ENCODE measurements at regions not wholly inside any gene's neighbourhood (a gene's known extent, or its start where the extent isn't known, plus 50 kb on each side); places are given as distances from the start of the nearest gene placed in this dataset.

- Histone ChIP-seq H3K4me2 (ENCODE audit: low read length) (no peak overlapping the region), H3K9ac (ENCODE audit: low read depth, low read length) (no peak overlapping the region), H3K36me3 (ENCODE audit: insufficient read depth, low read length) (no peaks in the 10 kb centered on the region), H3K9me3 (replicated peaks; ENCODE audit: low read length) (no peaks in the 10 kb centered on the region), H3K4me1 (ENCODE audit: control insufficient read depth, insufficient read depth, low read length) (no peaks in the 10 kb centered on the region), H3K27me3 (ENCODE audit: control insufficient read depth, insufficient read depth, low read length) (peaks cover 18% of the 10 kb centered on the region), H3K4me3 (ENCODE audit: low read length) (no peak overlapping the region)
Measured at GRCh38 chr17:79244665-79245064, 170.0 kb downstream of the ENGASE start.

DNA sequence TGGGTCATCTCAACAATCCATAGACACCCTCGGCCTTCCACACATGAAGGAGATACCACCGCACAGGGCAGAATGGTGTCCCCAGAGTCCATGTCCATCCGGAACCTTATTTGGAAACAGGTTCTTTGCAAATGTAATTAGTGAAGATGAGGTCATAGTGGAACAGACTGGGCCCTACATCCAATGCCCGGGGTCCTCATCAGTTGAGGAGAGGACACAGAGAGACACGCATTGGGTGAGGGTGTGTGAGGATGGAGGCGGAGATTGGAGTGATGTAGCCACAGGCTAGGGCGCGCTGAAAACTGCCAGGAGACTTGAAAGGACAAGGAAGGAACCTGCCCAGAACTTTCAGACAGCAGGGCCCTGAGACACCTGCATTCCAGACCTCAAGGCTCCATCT lies 169.4 kb downstream of the ENGASE start:
- H3K36me3 ChIP-seq (ENCODE audit: insufficient read depth, low read length): no peaks in the 10 kb centered on the region
- H3K9ac ChIP-seq (ENCODE audit: low read depth, low read length): no peak overlapping the region
- no peaks in the 10 kb centered on the region for H3K9me3 ChIP-seq (replicated peaks; ENCODE audit: low read length)
- no peaks in the 10 kb centered on the region for H3K4me1 ChIP-seq (ENCODE audit: control insufficient read depth, insufficient read depth, low read length)
- H3K4me2 ChIP-seq (ENCODE audit: low read length): no peak overlapping the region
- no peak overlapping the region for H3K4me3 ChIP-seq (ENCODE audit: low read length)
- peaks cover 12% of the 10 kb centered on the region for H3K27me3 ChIP-seq (ENCODE audit: control insufficient read depth, insufficient read depth, low read length)

GRCh38 chr17:79243603-79243990 lies 169.0 kb downstream of the ENGASE start:
- H3K4me1 ChIP-seq (ENCODE audit: control insufficient read depth, insufficient read depth, low read length): no peaks in the 10 kb centered on the region
- H3K36me3 ChIP-seq (ENCODE audit: insufficient read depth, low read length): no peaks in the 10 kb centered on the region
- H3K4me3 ChIP-seq (ENCODE audit: low read length): no peak overlapping the region
- no peaks in the 10 kb centered on the region for H3K9me3 ChIP-seq (replicated peaks; ENCODE audit: low read length)
- peaks cover 14% of the 10 kb centered on the region for H3K27me3 ChIP-seq (ENCODE audit: control insufficient read depth, insufficient read depth, low read length)
- H3K4me2 ChIP-seq (ENCODE audit: low read length): no peak overlapping the region
- H3K9ac ChIP-seq (ENCODE audit: low read depth, low read length): no peak overlapping the region

DNA sequence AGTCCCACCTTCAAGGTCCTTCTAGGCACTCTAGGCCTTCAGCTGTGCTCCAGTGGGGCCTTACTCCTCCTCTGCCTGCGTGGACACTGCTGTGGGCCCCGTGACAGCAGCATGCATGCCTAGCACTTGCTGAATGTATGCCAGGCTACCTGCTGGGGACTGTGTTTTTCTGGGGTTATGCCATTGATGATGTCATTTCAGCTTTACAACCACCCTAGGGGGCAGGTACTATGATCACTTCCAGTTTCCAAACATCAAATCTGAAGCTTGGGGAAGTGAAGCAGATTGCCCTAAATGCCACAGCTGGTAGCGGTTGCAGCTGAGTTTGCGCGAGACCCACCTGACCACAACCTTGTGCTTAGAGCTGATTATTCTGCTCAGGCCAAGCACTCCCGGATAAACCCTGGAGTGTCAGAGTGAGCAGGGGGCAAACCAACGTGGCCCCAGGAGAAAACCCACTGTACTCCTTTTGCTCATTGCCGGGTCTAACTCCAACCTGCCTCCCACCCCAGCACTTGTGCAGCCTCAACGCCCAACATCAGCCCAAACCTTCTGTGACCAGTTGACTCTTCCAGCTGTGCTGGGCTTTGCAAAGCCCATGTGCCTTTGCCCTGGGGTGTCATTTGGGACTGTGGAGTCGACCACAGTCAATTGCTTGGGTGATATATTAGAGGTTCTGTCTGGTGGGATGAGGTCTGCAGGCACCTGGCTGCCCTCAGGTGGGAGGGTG lies 168.4 kb downstream of the ENGASE start:
- H3K4me3 ChIP-seq (ENCODE audit: low read length): no peak overlapping the region
- no peaks in the 10 kb centered on the region for H3K9me3 ChIP-seq (replicated peaks; ENCODE audit: low read length)
- no peaks in the 10 kb centered on the region for H3K36me3 ChIP-seq (ENCODE audit: insufficient read depth, low read length)
- no peaks in the 10 kb centered on the region for H3K4me1 ChIP-seq (ENCODE audit: control insufficient read depth, insufficient read depth, low read length)
- no peak overlapping the region for H3K9ac ChIP-seq (ENCODE audit: low read depth, low read length)
- H3K27me3 ChIP-seq (ENCODE audit: control insufficient read depth, insufficient read depth, low read length): peaks cover 19% of the 10 kb centered on the region
- H3K4me2 ChIP-seq (ENCODE audit: low read length): no peak overlapping the region

- H3K36me3 ChIP-seq (ENCODE audit: insufficient read depth, low read length): no peaks in the 10 kb centered on the region
- no peak overlapping the region for H3K4me2 ChIP-seq (ENCODE audit: low read length)
- H3K4me1 ChIP-seq (ENCODE audit: control insufficient read depth, insufficient read depth, low read length): no peaks in the 10 kb centered on the region
- H3K27me3 ChIP-seq (ENCODE audit: control insufficient read depth, insufficient read depth, low read length): peaks cover 19% of the 10 kb centered on the region
- no peak overlapping the region for H3K9ac ChIP-seq (ENCODE audit: low read depth, low read length)
- no peaks in the 10 kb centered on the region for H3K9me3 ChIP-seq (replicated peaks; ENCODE audit: low read length)
- no peak overlapping the region for H3K4me3 ChIP-seq (ENCODE audit: low read length)
Measured at GRCh38 chr17:79242393-79242792, 167.8 kb downstream of the ENGASE start.

- Histone ChIP-seq H3K9me3 (replicated peaks; ENCODE audit: low read length) (no peaks in the 10 kb centered on the region), H3K4me1 (ENCODE audit: control insufficient read depth, insufficient read depth, low read length) (no peaks in the 10 kb centered on the region), H3K36me3 (ENCODE audit: insufficient read depth, low read length) (no peaks in the 10 kb centered on the region), H3K4me2 (ENCODE audit: low read length) (no peak overlapping the region), H3K27me3 (ENCODE audit: control insufficient read depth, insufficient read depth, low read length) (peaks cover 19% of the 10 kb centered on the region), H3K4me3 (ENCODE audit: low read length) (no peak overlapping the region), H3K9ac (ENCODE audit: low read depth, low read length) (no peak overlapping the region)
Measured at GRCh38 chr17:79241616-79242015, 167.0 kb downstream of the ENGASE start.

GRCh38 chr17:79239205-79239604 lies 164.6 kb downstream of the ENGASE start:
- Histone ChIP-seq H3K4me3 (ENCODE audit: low read length) (no peak overlapping the region), H3K9ac (ENCODE audit: low read depth, low read length) (no peak overlapping the region), H3K9me3 (replicated peaks; ENCODE audit: low read length) (no peaks in the 10 kb centered on the region), H3K4me1 (ENCODE audit: control insufficient read depth, insufficient read depth, low read length) (no peaks in the 10 kb centered on the region), H3K36me3 (ENCODE audit: insufficient read depth, low read length) (no peaks in the 10 kb centered on the region), H3K27me3 (ENCODE audit: control insufficient read depth, insufficient read depth, low read length) (peaks cover 22% of the 10 kb centered on the region), H3K4me2 (ENCODE audit: low read length) (no peak overlapping the region)

GRCh38 chr17:79237448-79238053 lies 162.9 kb downstream of the ENGASE start:
- H3K4me3 ChIP-seq (ENCODE audit: low read length): no peak overlapping the region
- no peaks in the 10 kb centered on the region for H3K36me3 ChIP-seq (ENCODE audit: insufficient read depth, low read length)
- no peaks in the 10 kb centered on the region for H3K9me3 ChIP-seq (replicated peaks; ENCODE audit: low read length)
- H3K27me3 ChIP-seq (ENCODE audit: control insufficient read depth, insufficient read depth, low read length): peaks cover 22% of the 10 kb centered on the region
- H3K4me2 ChIP-seq (ENCODE audit: low read length): no peak overlapping the region
- no peaks in the 10 kb centered on the region for H3K4me1 ChIP-seq (ENCODE audit: control insufficient read depth, insufficient read depth, low read length)
- no peak overlapping the region for H3K9ac ChIP-seq (ENCODE audit: low read depth, low read length)

DNA sequence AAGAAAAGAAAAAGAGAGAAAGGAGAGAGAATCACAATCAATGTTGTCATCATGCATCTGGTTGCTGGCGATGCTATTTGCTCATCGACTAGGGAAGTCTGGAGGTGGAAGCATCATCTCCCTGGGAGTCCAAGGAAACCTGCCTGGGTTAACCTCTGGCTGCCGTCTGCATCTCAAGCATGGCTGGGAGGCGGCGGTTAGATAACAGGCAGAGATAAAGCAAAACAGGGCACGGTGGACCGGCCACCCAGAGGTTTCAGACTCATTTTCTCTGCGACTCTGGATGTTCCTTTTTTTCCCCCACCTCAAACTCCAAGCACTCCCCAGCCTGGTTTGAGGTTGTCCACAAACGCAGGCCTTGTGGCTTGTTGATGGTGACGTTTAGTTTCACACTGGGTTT lies 161.2 kb downstream of the ENGASE start:
- H3K9me3 ChIP-seq (replicated peaks; ENCODE audit: low read length): no peaks in the 10 kb centered on the region
- no peak overlapping the region for H3K4me2 ChIP-seq (ENCODE audit: low read length)
- H3K36me3 ChIP-seq (ENCODE audit: insufficient read depth, low read length): no peaks in the 10 kb centered on the region
- peaks cover 23% of the 10 kb centered on the region for H3K27me3 ChIP-seq (ENCODE audit: control insufficient read depth, insufficient read depth, low read length)
- H3K9ac ChIP-seq (ENCODE audit: low read depth, low read length): no peak overlapping the region
- no peaks in the 10 kb centered on the region for H3K4me1 ChIP-seq (ENCODE audit: control insufficient read depth, insufficient read depth, low read length)
- H3K4me3 ChIP-seq (ENCODE audit: low read length): no peak overlapping the region

DNA sequence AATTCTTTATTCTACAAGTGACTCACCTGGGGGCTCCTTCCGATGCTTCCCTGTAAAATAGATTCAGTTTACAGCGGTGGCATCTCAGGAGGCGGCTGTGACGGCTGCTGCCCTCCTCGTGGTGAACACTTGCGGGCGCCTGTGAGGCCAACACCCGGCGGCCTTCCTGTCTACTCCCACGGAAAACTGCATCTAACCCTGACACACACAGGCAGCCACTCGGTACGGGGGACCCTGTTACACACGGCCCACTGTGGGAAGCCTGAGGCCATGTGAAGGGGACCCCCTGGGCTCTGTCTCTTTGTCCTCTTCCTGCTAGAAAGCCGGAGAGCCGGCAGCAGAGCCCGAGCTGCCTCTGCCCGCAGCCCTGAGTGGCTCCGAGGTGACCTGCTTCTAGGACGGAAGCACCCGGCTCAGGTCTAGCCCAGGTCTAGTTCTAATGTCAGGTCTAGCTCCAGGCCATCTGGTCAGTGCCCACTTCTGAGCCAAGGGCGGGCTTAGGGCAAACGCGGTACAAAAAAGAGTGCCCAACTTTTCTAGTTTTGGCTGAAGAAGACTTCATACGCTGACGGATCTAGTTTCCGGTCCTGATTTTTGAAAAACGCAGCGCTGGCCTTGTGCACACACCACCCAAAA lies 159.4 kb downstream of the ENGASE start:
- Histone ChIP-seq H3K27me3 (ENCODE audit: control insufficient read depth, insufficient read depth, low read length) (peaks cover 19% of the 10 kb centered on the region), H3K36me3 (ENCODE audit: insufficient read depth, low read length) (no peaks in the 10 kb centered on the region), H3K9me3 (replicated peaks; ENCODE audit: low read length) (no peaks in the 10 kb centered on the region), H3K9ac (ENCODE audit: low read depth, low read length) (no peak overlapping the region), H3K4me2 (ENCODE audit: low read length) (no peak overlapping the region), H3K4me1 (ENCODE audit: control insufficient read depth, insufficient read depth, low read length) (no peaks in the 10 kb centered on the region), H3K4me3 (ENCODE audit: low read length) (no peak overlapping the region)

DNA sequence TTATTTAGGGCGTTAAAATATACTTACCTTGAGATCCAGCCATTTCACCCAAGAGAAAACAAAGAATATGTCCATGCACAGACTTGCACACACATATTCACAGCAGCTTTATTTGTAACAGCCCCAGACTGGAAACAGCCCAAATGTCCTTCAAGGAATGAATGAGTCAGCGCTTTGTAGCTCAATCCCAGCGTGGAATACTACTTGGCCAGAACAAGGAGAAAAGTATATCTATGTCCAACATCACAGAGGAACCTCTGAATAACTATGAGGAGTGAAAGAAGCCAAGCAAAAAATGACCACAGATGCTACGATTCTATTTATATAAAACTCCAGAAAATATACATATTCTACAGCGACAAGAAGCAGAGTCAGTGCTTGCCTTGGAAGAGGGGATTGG lies 158.3 kb downstream of the ENGASE start:
- Histone ChIP-seq H3K9ac (ENCODE audit: low read depth, low read length) (no peak overlapping the region), H3K9me3 (replicated peaks; ENCODE audit: low read length) (no peaks in the 10 kb centered on the region), H3K4me2 (ENCODE audit: low read length) (no peak overlapping the region), H3K4me1 (ENCODE audit: control insufficient read depth, insufficient read depth, low read length) (no peaks in the 10 kb centered on the region), H3K36me3 (ENCODE audit: insufficient read depth, low read length) (no peaks in the 10 kb centered on the region), H3K27me3 (ENCODE audit: control insufficient read depth, insufficient read depth, low read length) (peaks cover 11% of the 10 kb centered on the region), H3K4me3 (ENCODE audit: low read length) (no peak overlapping the region)
